Fibroblast of pulmonary artery (primary cell): ENCODE measurements at regions not wholly inside any gene's neighbourhood (a gene's known extent, or its start where the extent isn't known, plus 50 kb on each side); places are given as distances from the start of the nearest gene placed in this dataset.
"Not testable (repeated sequence)": the region's sequence is repeated elsewhere in the genome, so short reads cannot be mapped to it uniquely, and the experiment has no call there.

Experiments
- DNase-seq: peaks from one replicate; pipeline ENCODE4 v3.0.0-alpha.2; 2010; ENCODE audit warnings: low read depth
- H3K4me3 ChIP-seq: replicated peaks from 2 replicates; pipeline ENCODE4 v1.5.1; 2011; ENCODE audit warnings: low read depth, mild to moderate bottlenecking, control low read depth, low read length, moderate library complexity
- CTCF ChIP-seq: IDR thresholded peaks from 2 replicates; pipeline ENCODE4 v1.5.1; 2011; ENCODE audit warnings: mild to moderate bottlenecking, control low read depth, low read length, inconsistent platforms; ENCODE audit errors: missing control alignments

- DNase-seq: no peak
- no peak for TF ChIP-seq CTCF
These were observed 387.5 kb downstream of the HACE1 start for GRCh38 chr6:104472021-104472901.

GRCh38 chr6:104466306-104466705 is 393.4 kb downstream of the HACE1 start:
- no peak for TF ChIP-seq CTCF
- no peak overlapping the region for H3K4me3 ChIP-seq
- DNase-seq: no peak

More at GRCh38 chr6:104472021-104472901, 387.5 kb downstream of the HACE1 start:
- H3K4me3 ChIP-seq: no peak overlapping the region

- DNase-seq: peak; percentile 58
- TF ChIP-seq CTCF: no peak
- H3K4me3 ChIP-seq: no peak overlapping the region
These were observed 396.7 kb downstream of the HACE1 start for GRCh38 chr6:104462811-104463599.

GRCh38 chr6:104460738-104461483 is 398.8 kb downstream of the HACE1 start:
- TF ChIP-seq CTCF: no peak
- DNase-seq: no peak
- H3K4me3 ChIP-seq: no peak overlapping the region

- TF ChIP-seq CTCF: no peak
- no peak overlapping the region for H3K4me3 ChIP-seq
- DNase-seq: no peak
These were observed 400.2 kb downstream of the HACE1 start for GRCh38 chr6:104459543-104459942.

- TF ChIP-seq CTCF: no peak
- DNase-seq: no peak
- H3K4me3 ChIP-seq: no peak overlapping the region
These were observed 409.8 kb downstream of the HACE1 start for GRCh38 chr6:104449918-104450317.

- not testable (repeated sequence) for DNase-seq, H3K4me3 ChIP-seq
These were observed 413.3 kb downstream of the HACE1 start for GRCh38 chr6:104446101-104447080.
